CD4-positive, alpha-beta memory T cell (primary cell): ENCODE measurements at regions not wholly inside any gene's neighbourhood (a gene's known extent, or its start where the extent isn't known, plus 50 kb on each side); places are given as distances from the start of the nearest gene placed in this dataset.
A peak's percentile ranks its signal among the peaks of the same experiment; 100 is the strongest.

Experiments
- CTCF ChIA-PET: fragments of 350-600 bp; sonication (Branson Sonifier 250); formaldehyde crosslinking; loops from one replicate; lab custom pipeline; 2021; ENCODE audit warnings: inconsistent platforms; ENCODE audit not compliant: partially characterized antibody; lab: Charles Lee
- POLR2A ChIA-PET: fragments of 350-600 bp; sonication (Branson Sonifier 250); formaldehyde crosslinking; loops from one replicate; lab custom pipeline; 2021; ENCODE audit not compliant: partially characterized antibody; lab: Charles Lee
- DNase-seq, 5 donors: peaks; one replicate each; pipeline versions ENCODE4 v3.0.0 to v3.0.0-alpha.2; 2020 to 2022; ENCODE audit warnings: mixed read lengths in 1 of 5
- H3K27ac ChIP-seq: one replicate; pipeline ENCODE4 v1.7.0; 2013; ENCODE audit warnings: low read depth, low read length
- H3K27me3 ChIP-seq: 2 replicates; pipeline ENCODE4 v1.7.0; 2013; ENCODE audit warnings: mild to moderate bottlenecking, low read length, moderate library complexity; ENCODE audit not compliant: insufficient read depth
- H3K36me3 ChIP-seq: 2 replicates; pipeline ENCODE4 v1.7.0; 2013; ENCODE audit warnings: mild to moderate bottlenecking, low read length, moderate library complexity; ENCODE audit not compliant: insufficient read depth
- H3K4me1 ChIP-seq: 2 replicates; pipeline ENCODE4 v1.7.0; 2013; ENCODE audit warnings: mild to moderate bottlenecking, low read length, moderate library complexity; ENCODE audit not compliant: insufficient read depth
- H3K4me3 ChIP-seq, 2 donors: one replicate each; pipeline ENCODE4 v1.7.0; 2013; ENCODE audit warnings: low read length in 2 of 2, mild to moderate bottlenecking in 1 of 2
- H3K9me3 ChIP-seq, 2 donors: one replicate each; pipeline ENCODE4 v1.7.0; 2013; ENCODE audit warnings: low read length in 2 of 2, control low read depth in 1 of 2; ENCODE audit not compliant: control insufficient read depth in 1 of 2
- H3K27ac Mint-ChIP-seq, 7 donors: one replicate each; pipeline ENCODE4 v1.8.0; 2020 to 2021; ENCODE audit warnings: mixed read lengths in 7 of 7, mild to moderate bottlenecking in 6 of 7, inconsistent platforms in 3 of 7, moderate library complexity in 3 of 7
- H3K27me3 Mint-ChIP-seq, 2 donors: one replicate each; pipeline ENCODE4 v1.8.0; 2020 to 2021; ENCODE audit warnings: mixed read lengths in 2 of 2
- H3K36me3 Mint-ChIP-seq, 2 donors: one replicate each; pipeline ENCODE4 v1.8.0; 2020 to 2021; ENCODE audit warnings: mixed read lengths in 2 of 2, inconsistent platforms in 1 of 2, mild to moderate bottlenecking in 1 of 2
- H3K4me1 Mint-ChIP-seq, 4 donors: one replicate each; pipeline ENCODE4 v1.8.0; 2020 to 2021; ENCODE audit warnings: mixed read lengths in 4 of 4, mild to moderate bottlenecking in 1 of 4
- H3K4me3 Mint-ChIP-seq, 8 donors: one replicate each; pipeline ENCODE4 v1.8.0; 2020 to 2021; ENCODE audit warnings: mixed read lengths in 8 of 8, mild to moderate bottlenecking in 7 of 8, moderate library complexity in 6 of 8, inconsistent platforms in 3 of 8
- H3K9me3 Mint-ChIP-seq, 8 donors: one replicate each; pipeline ENCODE4 v1.8.0; 2020 to 2021; ENCODE audit warnings: mixed read lengths in 8 of 8, mild to moderate bottlenecking in 5 of 8, inconsistent platforms in 3 of 8, moderate library complexity in 1 of 8
- intact Hi-C: fragments of 100-400 bp; cut with micrococcal nuclease; formaldehyde crosslinking; loops from one replicate; pipeline ENCODE4 v1.15.1; 2023

GRCh38 chr6:7468382-7469081, 72.9 kb upstream of the DSP start:
- no peaks in the 10 kb centered on the region for H3K27me3 ChIP-seq
- Mint-ChIP-seq H3K27ac (peak overlapping the region in 1 of 7 donors; percentile 42), H3K9me3 (no peaks in the 10 kb centered on the region), H3K36me3 (no peaks in the 10 kb centered on the region), H3K4me1 (peaks cover 2 to 8% (median 3%) of the 10 kb centered on the region in 4 donors), H3K27me3 (peaks cover 5 to 16% of the 10 kb centered on the region in 2 donors), H3K4me3 (peak overlapping the region in 3 of 8 donors; percentile 13 to 81 (median 43))
- no peaks in the 10 kb centered on the region for H3K4me1 ChIP-seq
- H3K36me3 ChIP-seq = no peaks in the 10 kb centered on the region
- ChIA-PET POLR2A (interaction anchor here (0.8 kb wide), 1 partner anchor 24 kb away, joined by 3 read pairs; no protein-coding TSS in a partner anchor), CTCF (no interaction called here)
- no peaks in the 10 kb centered on the region for H3K9me3 ChIP-seq
- intact Hi-C loops = no loop called here
- DNase-seq = no peak
- H3K4me3 ChIP-seq = no peak overlapping the region
- H3K27ac ChIP-seq = no peak overlapping the region

DNA sequence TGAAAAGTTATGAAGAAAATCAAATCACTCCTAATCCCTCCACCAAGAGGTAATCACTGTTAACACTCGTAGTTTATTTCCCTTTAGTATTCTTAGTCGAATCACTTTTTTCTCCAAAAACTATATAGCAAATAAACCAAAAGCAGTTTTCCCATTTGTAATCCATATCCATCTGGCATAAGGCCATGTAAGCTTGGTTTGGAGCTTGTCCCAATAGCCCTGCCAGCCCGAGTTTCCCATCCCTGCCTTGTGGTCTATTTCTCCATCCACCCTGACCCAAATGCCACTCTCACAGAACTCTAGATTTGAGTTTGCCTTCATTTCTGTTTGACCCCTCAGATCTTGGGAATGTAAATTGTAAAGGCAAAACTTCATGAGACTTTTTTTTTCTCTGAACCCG, 71.8 kb upstream of the DSP start:
- no peaks in the 10 kb centered on the region for H3K36me3 Mint-ChIP-seq
- Histone ChIP-seq H3K27me3 (no peaks in the 10 kb centered on the region), H3K27ac (no peak overlapping the region), H3K4me3 (no peak overlapping the region), H3K4me1 (no peaks in the 10 kb centered on the region), H3K36me3 (no peaks in the 10 kb centered on the region), H3K9me3 (no peaks in the 10 kb centered on the region)
- ChIA-PET POLR2A (no interaction called here), CTCF (no interaction called here)
- no peak overlapping the region for H3K27ac Mint-ChIP-seq
- no peaks in the 10 kb centered on the region for H3K9me3 Mint-ChIP-seq
- H3K27me3 Mint-ChIP-seq = peaks cover 5 to 16% of the 10 kb centered on the region in 2 donors
- intact Hi-C loops = no loop called here
- no peak overlapping the region for H3K4me3 Mint-ChIP-seq
- no peak for DNase-seq
- peaks cover 2 to 8% (median 3%) of the 10 kb centered on the region in 4 donors for H3K4me1 Mint-ChIP-seq

DNA sequence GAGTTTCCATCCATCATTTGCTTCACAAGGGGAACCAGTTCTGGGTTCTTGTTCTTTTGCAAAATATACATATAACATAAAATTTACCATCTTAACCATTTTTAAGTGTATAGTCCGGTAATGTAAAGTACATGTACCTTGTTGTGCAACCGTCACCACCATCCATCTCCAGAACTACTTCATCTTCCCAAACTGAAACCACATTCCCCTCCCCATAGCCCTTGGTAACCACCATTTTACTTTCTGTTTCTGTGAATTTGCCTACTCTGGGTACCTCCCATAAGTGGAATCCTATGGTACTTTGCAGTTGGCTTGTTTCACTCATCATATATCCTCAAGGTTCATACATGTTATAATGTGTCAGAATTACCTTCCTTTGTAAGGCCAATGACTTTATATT, 70.3 kb upstream of the DSP start:
- CTCF ChIA-PET = no interaction called here
- peaks cover 2 to 14% of the 10 kb centered on the region in 2 donors for H3K27me3 Mint-ChIP-seq

DNA sequence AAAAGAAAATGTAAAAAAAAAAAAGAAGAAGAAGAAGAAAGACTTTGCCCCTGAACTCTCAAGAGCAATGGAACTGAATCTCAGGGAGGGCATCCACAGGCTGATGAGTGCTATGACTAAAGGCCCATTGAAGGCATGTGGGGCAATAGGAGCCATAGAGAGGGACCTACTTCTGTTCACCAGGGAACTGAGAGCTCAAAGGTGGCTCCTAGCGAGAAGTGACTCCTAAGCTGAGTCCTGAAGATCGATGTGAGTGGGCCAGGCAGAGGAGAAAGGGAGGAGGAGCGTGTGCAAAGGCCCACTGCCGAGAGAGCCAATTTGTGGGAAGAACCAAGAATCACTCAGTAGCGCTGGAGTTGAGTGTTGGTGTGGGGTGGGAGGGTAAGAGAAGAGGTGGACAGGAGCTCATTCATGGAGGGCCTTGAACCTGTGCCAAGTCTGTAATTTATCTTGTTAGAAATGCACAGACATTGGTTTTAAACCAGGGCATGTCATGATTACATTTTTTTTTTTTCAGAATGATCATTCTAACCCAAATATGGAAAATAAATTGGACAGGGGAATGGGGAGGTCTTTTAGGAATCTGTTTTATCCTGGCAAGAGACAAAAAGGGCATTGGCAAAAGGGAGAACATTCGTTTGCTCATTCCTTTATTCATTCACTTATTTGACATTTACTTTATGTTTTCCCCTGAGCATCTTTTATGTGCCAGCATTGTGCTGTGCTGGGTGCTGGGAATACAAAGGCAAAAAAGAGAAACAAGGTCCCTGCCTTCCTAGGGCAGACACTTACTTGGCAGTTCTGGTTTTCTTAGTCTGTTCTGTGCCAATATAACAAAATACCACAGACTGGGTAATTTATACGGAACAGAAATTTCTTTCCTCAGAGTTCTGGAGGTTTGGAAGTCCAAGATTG, 67.4 kb upstream of the DSP start:
- H3K27me3 Mint-ChIP-seq = peaks cover 0 to 10% of the 10 kb centered on the region in 2 donors
- Histone ChIP-seq H3K9me3 (no peaks in the 10 kb centered on the region), H3K36me3 (no peaks in the 10 kb centered on the region), H3K27me3 (no peaks in the 10 kb centered on the region), H3K4me1 (no peaks in the 10 kb centered on the region), H3K4me3 (no peak overlapping the region), H3K27ac (no peak overlapping the region)
- no peak overlapping the region for H3K4me3 Mint-ChIP-seq
- ChIA-PET POLR2A (no interaction called here), CTCF (no interaction called here)
- peaks cover 0 to 3% (median 0%) of the 10 kb centered on the region in 4 donors for H3K4me1 Mint-ChIP-seq
- no peak overlapping the region for H3K27ac Mint-ChIP-seq
- H3K9me3 Mint-ChIP-seq = no peaks in the 10 kb centered on the region
- intact Hi-C loops = no loop called here
- H3K36me3 Mint-ChIP-seq = no peaks in the 10 kb centered on the region
- DNase-seq = no peak

More for the DNA sequence above, 70.3 kb upstream of the DSP start:
- Mint-ChIP-seq H3K36me3 (no peaks in the 10 kb centered on the region), H3K9me3 (no peaks in the 10 kb centered on the region), H3K4me3 (peak overlapping the region in 1 of 8 donors; percentile 5), H3K4me1 (peaks cover 2 to 8% (median 3%) of the 10 kb centered on the region in 4 donors), H3K27ac (no peak overlapping the region)
- no peaks in the 10 kb centered on the region for H3K36me3 ChIP-seq
- POLR2A ChIA-PET = no interaction called here
- H3K4me3 ChIP-seq = no peak overlapping the region
- DNase-seq = no peak
- H3K27ac ChIP-seq = no peak overlapping the region
- intact Hi-C loops = no loop called here
- H3K27me3 ChIP-seq = no peaks in the 10 kb centered on the region
- H3K9me3 ChIP-seq = no peaks in the 10 kb centered on the region
- no peaks in the 10 kb centered on the region for H3K4me1 ChIP-seq

- Histone ChIP-seq H3K27me3 (no peaks in the 10 kb centered on the region), H3K4me1 (no peaks in the 10 kb centered on the region), H3K9me3 (no peaks in the 10 kb centered on the region), H3K36me3 (no peaks in the 10 kb centered on the region), H3K27ac (no peak overlapping the region), H3K4me3 (no peak overlapping the region)
- Mint-ChIP-seq H3K36me3 (no peaks in the 10 kb centered on the region), H3K27me3 (peaks cover 0 to 8% of the 10 kb centered on the region in 2 donors), H3K4me3 (no peak overlapping the region), H3K4me1 (peaks cover 0 to 3% (median 0%) of the 10 kb centered on the region in 4 donors), H3K9me3 (no peaks in the 10 kb centered on the region), H3K27ac (no peak overlapping the region)
- intact Hi-C loops = no loop called here
- ChIA-PET POLR2A (no interaction called here), CTCF (no interaction called here)
- no peak for DNase-seq
Measured at GRCh38 chr6:7475081-7475480, 66.4 kb upstream of the DSP start.

GRCh38 chr6:7479801-7480266, 61.6 kb upstream of the DSP start:
- H3K27ac Mint-ChIP-seq = no peak overlapping the region
- ChIA-PET POLR2A (no interaction called here), CTCF (no interaction called here)
- no peak overlapping the region for H3K4me3 ChIP-seq
- H3K27me3 ChIP-seq = no peaks in the 10 kb centered on the region
- intact Hi-C loops = no loop called here
- H3K36me3 ChIP-seq = no peaks in the 10 kb centered on the region
- H3K27ac ChIP-seq = no peak overlapping the region
- no peak for DNase-seq
- no peaks in the 10 kb centered on the region for H3K9me3 Mint-ChIP-seq
- no peaks in the 10 kb centered on the region for H3K9me3 ChIP-seq
- no peaks in the 10 kb centered on the region for H3K36me3 Mint-ChIP-seq
- H3K4me1 Mint-ChIP-seq = no peaks in the 10 kb centered on the region
- H3K4me3 Mint-ChIP-seq = no peak overlapping the region
- H3K4me1 ChIP-seq = no peaks in the 10 kb centered on the region
- peaks cover 0 to 1% of the 10 kb centered on the region in 2 donors for H3K27me3 Mint-ChIP-seq

DNA sequence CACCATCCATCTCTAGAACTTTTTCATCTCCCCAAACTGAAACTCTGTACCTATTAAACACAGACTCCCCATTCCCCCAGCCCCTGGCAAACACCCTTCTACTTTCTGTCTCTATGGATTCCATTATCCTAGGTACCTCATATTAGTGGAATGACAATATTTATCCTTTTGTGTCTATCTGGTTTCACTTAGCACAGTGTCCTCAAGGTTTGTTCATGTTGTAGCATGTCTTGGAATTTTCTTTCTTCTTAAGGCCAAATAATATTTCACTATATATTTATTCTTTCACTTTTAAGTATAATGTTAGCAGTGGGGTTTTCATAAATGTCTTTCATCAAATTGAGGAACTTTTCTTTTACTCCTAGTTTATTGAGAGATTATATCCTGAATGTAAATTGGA, 56.8 kb upstream of the DSP start:
- Histone ChIP-seq H3K36me3 (no peaks in the 10 kb centered on the region), H3K27ac (no peak overlapping the region), H3K4me1 (no peaks in the 10 kb centered on the region), H3K9me3 (no peaks in the 10 kb centered on the region), H3K4me3 (no peak overlapping the region), H3K27me3 (no peaks in the 10 kb centered on the region)
- POLR2A ChIA-PET = no interaction called here
- CTCF ChIA-PET = no interaction called here
- peak overlapping the region in 1 of 7 donors; percentile 55 for H3K27ac Mint-ChIP-seq
- peaks cover 4 to 6% of the 10 kb centered on the region in 2 donors for H3K27me3 Mint-ChIP-seq
- H3K9me3 Mint-ChIP-seq = no peaks in the 10 kb centered on the region
- DNase-seq = no peak
- no peaks in the 10 kb centered on the region for H3K4me1 Mint-ChIP-seq
- intact Hi-C loops = no loop called here
- no peaks in the 10 kb centered on the region for H3K36me3 Mint-ChIP-seq
- no peak overlapping the region for H3K4me3 Mint-ChIP-seq
